ENCODE measurements at regions not wholly inside any gene's neighbourhood (a gene's known extent, or its start where the extent isn't known, plus 50 kb on each side); places are given as distances from the start of the nearest gene placed in this dataset.

GRCh38 chr2:187918996-187919821 is 365.0 kb upstream of the TFPI start:
- ChIA-PET POLR2A (no interaction called here), CTCF (interaction anchor here (0.5 to 0.6 kb wide), 2 partner anchors 82 to 167 kb away, joined by 3 read pairs; no protein-coding TSS in a partner anchor)
- DNase-seq (ENCODE audit: unreplicated experiment), result no peak
- H3K27me3 Mint-ChIP-seq (ENCODE audit: insufficient read depth, unreplicated experiment), result no peaks in the 10 kb centered on the region
- H3K4me1 Mint-ChIP-seq (ENCODE audit: insufficient read depth, unreplicated experiment), result no peaks in the 10 kb centered on the region
- no peaks in the 10 kb centered on the region for H3K36me3 Mint-ChIP-seq (ENCODE audit: insufficient read depth, unreplicated experiment)
- no TSS peak for BruUV-seq (replicated peaks)
- no peak overlapping the region for H3K27ac Mint-ChIP-seq (ENCODE audit: low read depth, unreplicated experiment)
- intact Hi-C loops (cut with micrococcal nuclease), result no loop called here
- H3K9me3 Mint-ChIP-seq (ENCODE audit: unreplicated experiment), result no peaks in the 10 kb centered on the region
- no peak overlapping the region for H3K4me3 Mint-ChIP-seq (ENCODE audit: unreplicated experiment)
- TF ChIP-seq, protein P1, sequence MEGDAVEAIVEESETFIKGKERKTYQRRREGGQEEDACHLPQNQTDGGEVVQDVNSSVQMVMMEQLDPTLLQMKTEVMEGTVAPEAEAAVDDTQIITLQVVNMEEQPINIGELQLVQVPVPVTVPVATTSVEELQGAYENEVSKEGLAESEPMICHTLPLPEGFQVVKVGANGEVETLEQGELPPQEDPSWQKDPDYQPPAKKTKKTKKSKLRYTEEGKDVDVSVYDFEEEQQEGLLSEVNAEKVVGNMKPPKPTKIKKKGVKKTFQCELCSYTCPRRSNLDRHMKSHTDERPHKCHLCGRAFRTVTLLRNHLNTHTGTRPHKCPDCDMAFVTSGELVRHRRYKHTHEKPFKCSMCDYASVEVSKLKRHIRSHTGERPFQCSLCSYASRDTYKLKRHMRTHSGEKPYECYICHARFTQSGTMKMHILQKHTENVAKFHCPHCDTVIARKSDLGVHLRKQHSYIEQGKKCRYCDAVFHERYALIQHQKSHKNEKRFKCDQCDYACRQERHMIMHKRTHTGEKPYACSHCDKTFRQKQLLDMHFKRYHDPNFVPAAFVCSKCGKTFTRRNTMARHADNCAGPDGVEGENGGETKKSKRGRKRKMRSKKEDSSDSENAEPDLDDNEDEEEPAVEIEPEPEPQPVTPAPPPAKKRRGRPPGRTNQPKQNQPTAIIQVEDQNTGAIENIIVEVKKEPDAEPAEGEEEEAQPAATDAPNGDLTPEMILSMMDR (IDR thresholded peaks at IDR 0.05; ENCODE audit: unreplicated experiment), result no peak

- Mint-ChIP-seq H3K27ac (ENCODE audit: low read depth, unreplicated experiment) (no peak overlapping the region), H3K9me3 (ENCODE audit: unreplicated experiment) (no peaks in the 10 kb centered on the region), H3K4me1 (ENCODE audit: insufficient read depth, unreplicated experiment) (no peaks in the 10 kb centered on the region), H3K36me3 (ENCODE audit: insufficient read depth, unreplicated experiment) (no peaks in the 10 kb centered on the region), H3K4me3 (ENCODE audit: unreplicated experiment) (no peak overlapping the region), H3K27me3 (ENCODE audit: insufficient read depth, unreplicated experiment) (no peaks in the 10 kb centered on the region)
- DNase-seq (ENCODE audit: unreplicated experiment), result no peak
- ChIA-PET POLR2A (no interaction called here), CTCF (no interaction called here)
- TF ChIP-seq, protein P1 (IDR thresholded peaks at IDR 0.05; ENCODE audit: unreplicated experiment), result no peak
- intact Hi-C loops (cut with micrococcal nuclease), result no loop called here
- no TSS peak for BruUV-seq (replicated peaks)
These were observed 366.3 kb upstream of the TFPI start for GRCh38 chr2:187920511-187920910.

DNA sequence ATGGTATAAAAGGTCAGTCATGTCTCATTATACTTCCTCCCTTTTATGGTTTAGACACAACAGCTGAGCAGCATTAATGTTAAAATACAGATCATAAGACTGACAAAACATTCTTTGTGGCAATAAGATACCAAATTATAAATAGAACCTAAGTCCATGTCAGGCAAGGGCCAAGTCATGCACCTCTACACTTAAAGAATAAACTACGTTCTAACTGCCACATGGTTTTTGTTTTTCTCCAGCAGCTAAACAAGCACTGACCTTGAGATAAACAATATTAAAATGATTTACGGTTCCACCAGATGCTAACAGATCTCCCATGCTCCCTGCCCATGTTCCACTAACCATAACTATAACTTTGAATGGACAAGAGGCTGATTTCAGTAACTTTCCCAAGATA is 368.6 kb upstream of the TFPI start:
- Mint-ChIP-seq H3K36me3 (ENCODE audit: insufficient read depth, unreplicated experiment) (no peaks in the 10 kb centered on the region), H3K4me3 (ENCODE audit: unreplicated experiment) (no peak overlapping the region), H3K27ac (ENCODE audit: low read depth, unreplicated experiment) (no peak overlapping the region), H3K4me1 (ENCODE audit: insufficient read depth, unreplicated experiment) (no peaks in the 10 kb centered on the region), H3K27me3 (ENCODE audit: insufficient read depth, unreplicated experiment) (no peaks in the 10 kb centered on the region), H3K9me3 (ENCODE audit: unreplicated experiment) (no peaks in the 10 kb centered on the region)
- TF ChIP-seq, protein P1 (IDR thresholded peaks at IDR 0.05; ENCODE audit: unreplicated experiment), result no peak
- DNase-seq (ENCODE audit: unreplicated experiment), result no peak
- intact Hi-C loops (cut with micrococcal nuclease), result no loop called here
- POLR2A ChIA-PET, result no interaction called here
- CTCF ChIA-PET, result interaction anchor here (0.6 kb wide), 1 partner anchor 148 kb away, joined by 3 read pairs; no protein-coding TSS in a partner anchor
- no TSS peak for BruUV-seq (replicated peaks)

- ChIA-PET CTCF (interaction anchor here (0.6 kb wide), 1 partner anchor 434 kb away, joined by 3 read pairs; no protein-coding TSS in a partner anchor), POLR2A (interaction anchor here (1.1 kb wide), 1 partner anchor 368 kb away, joined by 3 read pairs; no protein-coding TSS in a partner anchor)
- H3K27me3 Mint-ChIP-seq (ENCODE audit: insufficient read depth, unreplicated experiment), result no peaks in the 10 kb centered on the region
- BruUV-seq (replicated peaks), result no TSS peak
- H3K9me3 Mint-ChIP-seq (ENCODE audit: unreplicated experiment), result no peaks in the 10 kb centered on the region
- no peak overlapping the region for H3K4me3 Mint-ChIP-seq (ENCODE audit: unreplicated experiment)
- H3K4me1 Mint-ChIP-seq (ENCODE audit: insufficient read depth, unreplicated experiment), result no peaks in the 10 kb centered on the region
- H3K27ac Mint-ChIP-seq (ENCODE audit: low read depth, unreplicated experiment), result no peak overlapping the region
- intact Hi-C loops (cut with micrococcal nuclease), result no loop called here
- DNase-seq (ENCODE audit: unreplicated experiment), result no peak
- no peaks in the 10 kb centered on the region for H3K36me3 Mint-ChIP-seq (ENCODE audit: insufficient read depth, unreplicated experiment)
- TF ChIP-seq, protein P1 (IDR thresholded peaks at IDR 0.05; ENCODE audit: unreplicated experiment), result no peak
These were observed 367.4 kb upstream of the GULP1 start for GRCh38 chr2:187924293-187924692.

All from MCF 10A (cell line).